GM12892 (cell line): ENCODE measurements at regions not wholly inside any gene's neighbourhood (a gene's known extent, or its start where the extent isn't known, plus 50 kb on each side); places are given as distances from the start of the nearest gene placed in this dataset.

Experiments used
- DNase-seq: peaks from one replicate; pipeline ENCODE4 v3.0.0; 2011; ENCODE audit not compliant: insufficient read length
- FAIRE-seq: peaks from 2 replicates; lab custom pipeline; 2011; peaks lifted over from hg19 to GRCh38; lab: Jason Lieb, UNC
- POLR2A ChIP-seq: IDR thresholded peaks from 2 replicates; pipeline ENCODE4 v1.6.1; 2011; ENCODE audit warnings: low read depth, low read length, control low read depth
- POLR2AphosphoS5 ChIP-seq: IDR thresholded peaks from 2 replicates; pipeline ENCODE4 v1.6.1; 2011; ENCODE audit warnings: low read depth, low read length, control low read depth
- TAF1 ChIP-seq: IDR thresholded peaks from 2 replicates; pipeline ENCODE4 v1.6.1; 2011; ENCODE audit warnings: low read depth, mild to moderate bottlenecking, control low read depth, low read length, borderline replicate concordance

GRCh38 chr2:7609556-7609955 is 692.3 kb downstream of the RNF144A start:
- TF ChIP-seq POLR2AphosphoS5 (no peak), POLR2A (no peak), TAF1 (no peak)
- DNase-seq (no peak), FAIRE-seq (no peak)

GRCh38 chr2:7609974-7610373 is 692.8 kb downstream of the RNF144A start:
- no peak for DNase-seq
- no peak for TF ChIP-seq POLR2A
- no peak for TF ChIP-seq POLR2AphosphoS5
- TF ChIP-seq TAF1: no peak
- no peak for FAIRE-seq

GRCh38 chr2:7611750-7612149 is 694.5 kb downstream of the RNF144A start:
- no peak for FAIRE-seq

DNA sequence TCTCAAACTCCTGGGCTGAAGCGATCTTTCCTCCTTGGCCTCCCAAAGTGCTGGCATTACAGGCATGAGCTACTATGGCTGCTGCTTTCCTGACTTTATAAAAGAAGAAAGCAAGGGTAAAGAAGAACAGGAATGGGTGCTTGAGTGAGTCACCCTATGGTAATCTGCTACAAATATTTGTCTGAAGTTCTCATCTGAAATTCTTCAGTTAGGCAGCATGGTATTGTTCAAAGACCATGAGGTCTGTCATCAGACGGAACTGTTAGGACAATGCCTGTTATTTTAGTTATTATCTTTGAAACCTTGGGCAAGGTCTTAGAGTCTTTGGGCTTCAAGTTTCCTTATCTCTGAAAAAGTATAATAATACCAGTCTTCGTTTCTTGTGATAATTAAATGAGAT is 695.8 kb downstream of the RNF144A start:
- DNase-seq (no peak), FAIRE-seq (no peak)
- TF ChIP-seq POLR2A: no peak
- TF ChIP-seq POLR2AphosphoS5: no peak
- no peak for TF ChIP-seq TAF1

More at GRCh38 chr2:7611750-7612149, 694.5 kb downstream of the RNF144A start:
- DNase-seq: no peak
- TF ChIP-seq TAF1 (no peak), POLR2AphosphoS5 (no peak), POLR2A (no peak)

- TF ChIP-seq POLR2AphosphoS5 (no peak), POLR2A (no peak), TAF1 (no peak)
- DNase-seq (no peak), FAIRE-seq (no peak)
Measured at GRCh38 chr2:7613831-7614230, 696.6 kb downstream of the RNF144A start.

DNA sequence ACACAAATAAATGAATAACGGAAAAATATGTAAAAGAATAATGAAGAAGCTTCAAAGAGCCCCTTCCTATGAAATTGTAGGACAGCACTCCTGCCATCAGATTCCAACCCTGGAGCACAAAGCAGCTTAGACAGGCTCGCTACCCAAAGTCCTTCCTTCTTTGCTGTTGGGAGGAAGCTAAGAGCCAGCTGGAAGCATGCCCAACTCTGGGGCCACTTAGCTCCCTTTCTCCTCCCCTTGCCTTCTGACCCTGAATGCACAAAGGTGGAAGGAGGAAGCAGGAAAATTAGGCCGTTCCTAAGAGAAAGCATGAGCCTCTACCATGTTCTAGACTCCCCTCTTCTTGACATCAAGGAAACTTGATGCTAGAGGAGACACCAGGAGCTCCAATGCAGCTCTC is 700.8 kb downstream of the RNF144A start:
- DNase-seq (no peak), FAIRE-seq (no peak)
- TF ChIP-seq TAF1 (no peak), POLR2A (no peak), POLR2AphosphoS5 (no peak)

DNA sequence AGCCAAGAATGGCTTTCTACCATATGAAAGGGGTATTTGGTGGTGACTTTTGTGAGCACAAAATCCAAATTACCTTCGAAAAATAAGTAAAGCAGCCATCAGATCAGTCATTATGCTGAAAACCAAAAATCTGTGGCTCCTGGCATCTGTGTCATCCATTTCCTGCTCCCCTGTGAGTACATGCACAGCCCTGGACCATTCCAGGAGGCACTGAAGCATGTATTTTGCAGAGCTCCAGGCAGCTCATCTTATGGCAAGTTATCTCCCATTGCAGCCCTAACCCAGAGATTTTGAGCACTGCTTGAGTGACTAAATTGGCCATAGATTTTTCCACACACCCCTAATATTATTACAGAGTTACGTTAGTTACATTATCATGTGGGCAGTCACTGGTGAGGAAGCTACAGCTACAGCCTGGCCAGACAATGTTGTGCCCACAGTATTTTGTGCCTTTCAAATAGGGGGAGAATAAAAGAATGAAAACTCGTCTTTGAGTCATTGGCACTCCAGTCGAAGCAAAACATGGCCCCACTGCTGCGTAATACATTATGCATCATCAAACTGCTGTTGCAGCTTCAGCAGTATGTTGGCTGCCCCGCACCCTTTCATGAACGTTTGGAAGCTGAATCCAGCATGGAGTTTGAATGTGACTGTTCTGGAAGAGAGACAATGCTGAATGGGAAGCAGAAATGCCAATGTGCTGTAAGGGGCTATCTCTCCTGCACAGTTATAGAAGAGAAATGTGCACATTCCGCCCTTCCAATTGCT is 702.2 kb downstream of the RNF144A start:
- DNase-seq (no peak), FAIRE-seq (no peak)
- TF ChIP-seq POLR2AphosphoS5: no peak
- TF ChIP-seq POLR2A: no peak
- TF ChIP-seq TAF1: no peak

GRCh38 chr2:7620255-7620654 is 703.0 kb downstream of the RNF144A start:
- TF ChIP-seq TAF1 (no peak), POLR2AphosphoS5 (no peak), POLR2A (no peak)
- FAIRE-seq (no peak), DNase-seq (no peak)

GRCh38 chr2:7621018-7621814 is 704.0 kb downstream of the RNF144A start:
- FAIRE-seq: no peak
- DNase-seq: no peak
- no peak for TF ChIP-seq POLR2AphosphoS5
- no peak for TF ChIP-seq POLR2A
- no peak for TF ChIP-seq TAF1

- DNase-seq: no peak
- FAIRE-seq: no peak
- TF ChIP-seq TAF1 (no peak), POLR2AphosphoS5 (no peak), POLR2A (no peak)
Measured at GRCh38 chr2:7625392-7626138, 708.4 kb downstream of the RNF144A start.

- DNase-seq (no peak), FAIRE-seq (no peak)
- TF ChIP-seq TAF1 (no peak), POLR2A (no peak), POLR2AphosphoS5 (no peak)
Measured at GRCh38 chr2:7626139-7626537, 708.9 kb downstream of the RNF144A start.
